Astrocyte (in vitro differentiated cells and primary cell): ENCODE measurements at regions not wholly inside any gene's neighbourhood (a gene's known extent, or its start where the extent isn't known, plus 50 kb on each side); places are given as distances from the start of the nearest gene placed in this dataset.

ENCODE experiments used
- CTCF ChIP-seq: IDR thresholded peaks from 2 replicates; pipeline ENCODE4 v1.5.1; 2011; ENCODE audit warnings: low read depth, mild to moderate bottlenecking, inconsistent platforms, low read length, moderate library complexity; ENCODE audit not compliant: insufficient read depth
- EZH2 ChIP-seq: IDR thresholded peaks from 2 replicates; pipeline ENCODE4 v1.6.1; 2012; ENCODE audit warnings: mild to moderate bottlenecking, low read length, inconsistent platforms; ENCODE audit not compliant: insufficient read depth

GRCh38 chr12:114747012-114747858 is 63.3 kb upstream of the TBX3 start:
- no peak for TF ChIP-seq CTCF
- no peak for TF ChIP-seq EZH2
